Mesenteric fat pad (tissue), 1 donor: ENCODE measurements at regions not wholly inside any gene's neighbourhood (a gene's known extent, or its start where the extent isn't known, plus 50 kb on each side); places are given as distances from the start of the nearest gene placed in this dataset.

ENCODE experiments used
- DNase-seq: peaks from one replicate; pipeline ENCODE4 v3.0.0-alpha.2; 2020; ENCODE audit warnings: low spot score
- donor health status: DM: yes; HTN: yes; CAD: no.

DNA sequence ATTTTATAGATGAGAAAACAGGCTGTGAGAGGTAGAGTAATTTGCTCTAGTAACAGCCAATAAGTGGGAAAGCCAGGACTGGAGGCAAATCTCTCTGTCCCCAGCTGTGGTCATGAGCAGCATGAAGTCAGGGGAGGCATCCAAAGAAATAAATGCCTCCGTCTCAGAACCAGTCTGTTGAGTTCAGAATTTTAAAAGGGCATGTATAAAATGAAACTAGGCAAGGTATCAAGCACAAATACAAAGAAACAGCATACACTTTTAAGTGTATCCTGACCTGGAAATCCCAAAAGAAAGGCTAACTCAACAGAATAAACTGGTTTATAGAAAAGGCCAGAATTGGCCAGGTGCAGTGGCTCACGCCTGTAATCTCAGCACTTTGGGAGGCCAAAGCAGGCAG, 120.0 kb upstream of the B3GALT2 start:
- DNase-seq: no peak
